Anterior cingulate cortex (tissue), 58 donors: ENCODE measurements at regions not wholly inside any gene's neighbourhood (a gene's known extent, or its start where the extent isn't known, plus 50 kb on each side); places are given as distances from the start of the nearest gene placed in this dataset.

ENCODE experiments used
- DNase-seq, 58 donors: peaks; one replicate each; lab custom pipeline; 2025; lab: John Stamatoyannopoulos, UW

GRCh38 chr4:181909368-181909767 lies 333.8 kb upstream of the TENM3 start:
- DNase-seq = no peak

- DNase-seq = no peak
These were observed 331.8 kb upstream of the TENM3 start for GRCh38 chr4:181911420-181911819.

- DNase-seq = no peak
These were observed 309.7 kb upstream of the TENM3 start for GRCh38 chr4:181933471-181933870.

- DNase-seq = no peak
These were observed 304.6 kb upstream of the TENM3 start for GRCh38 chr4:181938631-181939030.

GRCh38 chr4:181939199-181939945 lies 303.8 kb upstream of the TENM3 start:
- DNase-seq = peak in 4 of 58 donors; percentile 2 to 10 (median 6)

GRCh38 chr4:181944527-181944926 lies 298.7 kb upstream of the TENM3 start:
- no peak for DNase-seq

- no peak for DNase-seq
These were observed 296.3 kb upstream of the TENM3 start for GRCh38 chr4:181946902-181947301.

GRCh38 chr4:181948839-181949382 lies 294.3 kb upstream of the TENM3 start:
- no peak for DNase-seq

GRCh38 chr4:181949704-181950312 lies 293.4 kb upstream of the TENM3 start:
- DNase-seq = no peak

- no peak for DNase-seq
These were observed 292.7 kb upstream of the TENM3 start for GRCh38 chr4:181950372-181951127.

GRCh38 chr4:181951265-181951664 lies 291.9 kb upstream of the TENM3 start:
- DNase-seq = no peak

GRCh38 chr4:181952478-181952877 lies 290.7 kb upstream of the TENM3 start:
- no peak for DNase-seq

- DNase-seq = no peak
These were observed 286.7 kb upstream of the TENM3 start for GRCh38 chr4:181956512-181956911.

GRCh38 chr4:181957088-181957487 lies 286.1 kb upstream of the TENM3 start:
- peak in 4 of 58 donors; percentile 1 to 25 (median 4) for DNase-seq

GRCh38 chr4:181958446-181958845 lies 284.8 kb upstream of the TENM3 start:
- DNase-seq = no peak

GRCh38 chr4:181959121-181959520 lies 284.1 kb upstream of the TENM3 start:
- no peak for DNase-seq

GRCh38 chr4:181960384-181960783 lies 282.8 kb upstream of the TENM3 start:
- no peak for DNase-seq

GRCh38 chr4:181962321-181962720 lies 280.9 kb upstream of the TENM3 start:
- no peak for DNase-seq

- no peak for DNase-seq
These were observed 278.5 kb upstream of the TENM3 start for GRCh38 chr4:181964731-181965130.

GRCh38 chr4:181966104-181966551 lies 277.1 kb upstream of the TENM3 start:
- no peak for DNase-seq

GRCh38 chr4:181967401-181967800 lies 275.8 kb upstream of the TENM3 start:
- no peak for DNase-seq
